ENCODE measurements at regions not wholly inside any gene's neighbourhood (a gene's known extent, or its start where the extent isn't known, plus 50 kb on each side); places are given as distances from the start of the nearest gene placed in this dataset.

- no TSS peak for BruUV-seq (replicated peaks)
- Histone ChIP-seq H3K4me2 (ENCODE audit: insufficient read depth, low read length) (no peak overlapping the region), H3K79me2 (ENCODE audit: control insufficient read depth, insufficient read depth, low read length) (no peaks in the 10 kb centered on the region), H3K4me3 (no peak overlapping the region), H3K27me3 (ENCODE audit: control insufficient read depth in 2 of 2, insufficient read depth in 2 of 2, low read length in 2 of 2) (no peaks in the 10 kb centered on the region), H3K4me1 (replicated peaks in 1 of 2; ENCODE audit: control insufficient read depth in 2 of 2, insufficient read depth in 2 of 2, low read length in 2 of 2) (no peaks in the 10 kb centered on the region), H2AFZ (ENCODE audit: low read depth, low read length) (no peak overlapping the region), H3K9me1 (ENCODE audit: control insufficient read depth, insufficient read depth, low read length) (no peaks in the 10 kb centered on the region), H3K9ac (ENCODE audit: insufficient read depth in 1 of 2, low read depth in 2 of 2, low read length in 2 of 2) (no peak overlapping the region), H4K20me1 (replicated peaks; ENCODE audit: control insufficient read depth, insufficient read depth, low read length) (no peaks in the 10 kb centered on the region), H3K36me3 (ENCODE audit: control insufficient read depth, insufficient read depth, low read length) (no peaks in the 10 kb centered on the region), H3K27ac (ENCODE audit: extremely low read depth, low read depth, low read length) (no peak overlapping the region), H3K9me3 (replicated peaks; ENCODE audit: control insufficient read depth, insufficient read depth, low read depth, low read length) (no peaks in the 10 kb centered on the region)
- DNase-seq (ENCODE audit: extremely low read depth in 1 of 4, low spot score in 3 of 4): no peak
- ChIA-PET POLR2A (no interaction called here), CTCF (ENCODE audit: low intra/inter-chr PET ratio) (no interaction called here)
- FAIRE-seq: no peak
- intact Hi-C loops (cut with micrococcal nuclease) (no loop called here), in situ Hi-C loops (cut with MboI) (no loop called here)
- 0% methylated on average over 3 of the region's 3 CpGs for WGBS (ENCODE audit: insufficient coverage, low coverage, missing lambda C conversion rate)
- ATAC-seq: no peak
- no peak for TF ChIP-seq ZNF785 (CRISPR knock-in tag; IDR thresholded peaks at IDR 0.05)
- TF ChIP-seq NUFIP1 (IDR thresholded peaks at IDR 0.05; ENCODE audit: partially characterized antibody): no peak
- no peak for TF ChIP-seq SP1 (CRISPR knock-in tag; IDR thresholded peaks at IDR 0.05)
- TF ChIP-seq JUND (IDR thresholded peaks at IDR 0.05; ENCODE audit: borderline replicate concordance, low read depth, low read length): no peak
- TF ChIP-seq JUND (tag; IDR thresholded peaks at IDR 0.05; ENCODE audit: borderline replicate concordance, low read depth, low read length): no peak
- no peak for TF ChIP-seq ESRRB (CRISPR knock-in tag; IDR thresholded peaks at IDR 0.05; ENCODE audit: borderline replicate concordance)
- TF ChIP-seq GATA2 (CRISPR knock-in tag; IDR thresholded peaks at IDR 0.05): no peak
- no peak for TF ChIP-seq LARP7 (IDR thresholded peaks at IDR 0.05)
- no peak for TF ChIP-seq GMEB1 (CRISPR knock-in tag; IDR thresholded peaks at IDR 0.05)
- no peak for TF ChIP-seq CEBPZ (IDR thresholded peaks at IDR 0.05; ENCODE audit: borderline replicate concordance, low read depth, low read length)
- no peak for TF ChIP-seq E4F1 (CRISPR knock-in tag; IDR thresholded peaks at IDR 0.05; ENCODE audit: borderline replicate concordance)
- no peak for TF ChIP-seq ZBTB5 (IDR thresholded peaks at IDR 0.05)
- TF ChIP-seq ZNF197 (CRISPR knock-in tag; IDR thresholded peaks at IDR 0.05; ENCODE audit: low read depth): no peak
- TF ChIP-seq RNF2 (IDR thresholded peaks at IDR 0.05): no peak
These were observed 309.2 kb downstream of the SLC16A7 start for GRCh38 chr12:59904874-59905521.

All from K562 (cell line).